ENCODE measurements at regions not wholly inside any gene's neighbourhood (a gene's known extent, or its start where the extent isn't known, plus 50 kb on each side); places are given as distances from the start of the nearest gene placed in this dataset.
"Not testable (repeated sequence)": the region's sequence is repeated elsewhere in the genome, so short reads cannot be mapped to it uniquely, and the experiment has no call there.

DNA sequence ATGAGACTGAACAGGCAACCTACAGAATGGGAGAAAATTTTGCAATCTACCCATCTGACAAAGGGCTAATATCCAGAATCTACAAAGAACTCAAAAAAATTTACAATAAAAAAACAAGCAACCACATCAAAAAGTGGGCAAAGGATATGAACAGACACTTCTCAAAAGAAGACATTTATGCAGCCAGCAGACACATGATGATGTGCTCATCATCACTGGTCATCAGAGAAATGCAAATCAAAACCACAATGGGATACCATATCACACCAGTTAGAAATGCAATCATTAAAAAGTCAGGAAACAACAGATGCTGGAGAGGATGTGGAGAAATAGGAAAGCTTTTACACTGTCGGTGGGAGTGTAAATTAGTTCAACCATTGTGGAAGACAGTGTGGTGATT, 51.7 kb upstream of the PAXBP1 start:
- DNase-seq = peak; percentile 42

DNA sequence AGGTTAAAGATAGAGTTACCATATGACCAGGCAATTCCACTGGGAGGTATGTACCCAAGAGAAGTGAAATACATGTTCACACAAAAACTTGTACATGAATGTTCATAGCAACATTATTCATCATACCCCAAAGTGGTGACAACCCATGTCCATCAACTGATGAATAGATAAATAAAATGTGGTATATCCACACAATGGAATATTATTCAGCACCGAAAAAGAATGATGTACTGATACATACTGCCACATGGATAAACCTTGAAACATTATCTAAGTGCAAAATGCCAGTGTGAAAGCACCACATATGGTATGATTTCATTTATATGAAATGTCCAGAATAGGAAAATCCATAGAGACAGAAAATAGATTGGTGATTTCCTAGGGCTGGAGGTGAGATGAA, 53.4 kb upstream of the PAXBP1 start:
- DNase-seq = no peak

DNA sequence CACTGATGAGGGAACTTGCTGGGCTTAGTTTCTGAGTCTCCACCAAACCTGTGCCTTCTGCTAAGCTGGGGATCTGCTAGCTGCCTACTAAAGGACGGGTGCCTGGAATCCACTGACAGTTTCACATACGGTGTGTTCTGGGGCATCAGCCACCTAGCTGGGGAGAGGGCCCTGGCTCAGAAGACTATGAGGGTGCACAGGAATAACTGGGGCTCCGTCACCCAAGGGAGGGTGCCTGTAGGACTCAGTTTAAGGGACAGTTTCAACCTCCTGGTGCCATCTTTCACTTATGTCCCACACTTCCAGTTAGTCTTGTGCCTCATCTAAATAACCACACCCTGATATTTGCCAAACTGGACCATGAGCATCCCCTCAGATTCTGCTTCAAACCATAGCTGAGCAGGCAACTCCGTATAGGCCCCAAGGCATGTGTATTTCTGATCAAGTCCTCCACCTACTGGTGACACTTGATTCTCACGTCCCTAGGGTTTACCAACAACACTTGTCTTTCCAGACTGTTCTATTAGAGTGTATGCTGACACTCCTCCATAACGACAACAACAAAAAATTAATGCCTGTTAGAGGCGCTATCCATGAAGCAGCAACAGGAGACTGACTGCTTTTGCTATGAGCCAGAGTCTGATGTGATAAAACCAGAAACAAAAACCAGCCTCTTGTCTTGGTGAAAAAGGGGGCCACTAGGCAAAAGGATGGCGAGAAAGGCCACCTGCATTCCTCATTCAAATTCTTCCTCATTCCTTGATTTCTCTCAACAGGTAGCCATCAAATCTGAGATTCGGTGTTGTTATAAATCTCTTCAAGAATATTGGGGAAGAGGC, 55.0 kb upstream of the PAXBP1 start:
- peak; percentile 65 for DNase-seq

DNA sequence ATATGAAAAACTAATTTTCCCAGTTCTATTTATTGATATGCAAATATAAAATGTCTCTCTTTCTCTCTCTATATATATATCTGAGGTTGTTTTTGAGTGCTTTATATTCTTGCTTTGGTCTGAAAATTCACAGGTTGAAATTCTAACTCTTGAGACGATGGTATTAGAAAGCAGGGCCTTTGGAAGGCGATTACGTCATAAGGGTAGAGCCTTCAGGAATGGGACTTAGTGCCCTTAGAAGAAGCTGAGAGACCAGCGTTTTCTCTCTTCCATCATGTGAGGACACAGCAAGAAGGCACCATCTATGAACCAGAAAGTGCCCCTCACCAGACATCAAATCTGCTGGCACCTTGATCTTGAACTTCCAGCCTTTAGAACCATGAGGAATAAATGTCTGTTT, 57.4 kb upstream of the PAXBP1 start:
- no peak for DNase-seq

DNA sequence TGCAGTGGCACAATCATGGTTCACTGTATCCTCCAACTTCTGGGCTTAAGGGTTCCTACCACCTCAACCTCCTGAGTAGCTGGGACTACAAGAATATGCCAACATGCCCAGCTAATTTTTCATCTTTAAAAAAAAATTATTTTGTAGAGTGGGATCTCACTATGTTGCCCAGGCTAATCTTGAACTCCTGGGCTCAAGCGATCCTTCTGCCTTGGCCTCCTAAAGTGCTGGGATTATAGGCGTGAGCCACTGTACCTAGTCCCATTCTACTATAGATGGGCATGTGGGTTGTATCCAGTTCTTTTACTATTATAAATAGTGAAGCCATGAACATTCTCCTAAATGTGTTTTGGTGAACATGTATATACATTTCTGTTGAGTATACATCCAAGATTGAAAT, 57.9 kb upstream of the PAXBP1 start:
- DNase-seq = no peak

DNA sequence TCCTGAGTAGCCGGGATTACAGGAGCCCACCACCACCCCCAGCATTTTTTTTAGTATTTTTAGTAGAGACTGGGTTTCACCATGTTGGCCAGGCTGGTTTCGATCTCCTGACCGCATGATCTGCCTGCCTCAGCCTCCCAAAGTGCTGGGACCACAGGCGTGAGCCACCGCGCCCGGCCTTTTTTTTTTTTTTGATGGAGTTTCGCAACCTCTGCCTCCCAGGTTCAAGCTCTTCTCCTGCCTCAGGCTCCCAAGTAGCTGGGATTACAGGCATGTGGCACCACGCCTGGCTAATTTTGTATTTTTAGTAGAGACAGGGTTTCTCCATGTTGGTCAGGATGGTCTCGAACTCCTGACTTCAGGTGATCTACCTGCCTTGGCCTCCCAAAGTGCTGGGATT, 60.2 kb upstream of the PAXBP1 start:
- DNase-seq = not testable (repeated sequence)

DNA sequence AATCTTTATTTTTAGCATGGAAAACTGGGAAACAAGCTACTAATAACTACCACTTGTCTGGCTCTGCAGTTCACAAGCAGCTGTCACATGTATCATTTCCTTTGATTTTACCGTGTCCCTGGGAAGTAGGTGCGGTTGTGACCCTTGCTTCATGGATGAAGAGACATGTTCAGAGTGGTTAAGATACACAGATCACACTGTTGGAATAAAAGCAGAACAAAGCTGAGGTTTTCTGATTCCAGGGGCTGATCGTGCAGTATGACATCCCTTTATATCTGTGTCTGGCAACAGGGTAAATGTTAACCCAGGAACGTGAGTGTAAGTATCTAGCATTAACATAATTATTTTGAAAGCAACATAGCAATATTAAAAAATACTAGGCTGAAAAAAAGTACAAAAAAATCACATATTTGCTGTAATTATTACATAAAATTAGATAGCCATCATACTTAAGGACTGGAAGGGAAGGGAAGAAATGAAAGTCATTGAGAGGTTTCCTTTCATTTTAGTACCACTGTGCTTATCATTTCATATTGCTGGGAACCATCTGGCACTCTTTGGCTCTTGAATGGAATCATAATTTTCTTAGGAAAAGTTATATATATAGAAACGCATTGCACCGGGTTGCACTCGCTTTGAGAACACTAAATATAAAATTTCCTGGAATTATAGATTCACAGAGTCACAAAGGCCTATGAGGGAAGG, 62.8 kb upstream of the PAXBP1 start:
- no peak for DNase-seq

DNA sequence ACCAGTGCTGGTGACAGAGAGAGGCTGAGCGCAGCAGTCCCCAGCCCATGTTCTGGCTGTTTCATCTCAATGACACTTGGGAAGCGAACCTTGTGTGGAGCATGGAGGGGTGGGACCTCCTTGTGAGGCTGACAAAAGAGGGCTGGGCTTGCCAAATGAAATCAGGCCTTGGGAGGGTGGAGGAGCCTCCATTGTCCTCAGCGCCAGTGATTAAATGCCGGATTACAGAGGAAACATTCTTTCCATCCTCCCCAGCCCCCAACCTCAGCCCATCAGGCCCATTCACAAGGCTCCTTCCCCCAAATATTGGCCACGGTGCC, 63.3 kb upstream of the PAXBP1 start:
- no peak for DNase-seq

DNA sequence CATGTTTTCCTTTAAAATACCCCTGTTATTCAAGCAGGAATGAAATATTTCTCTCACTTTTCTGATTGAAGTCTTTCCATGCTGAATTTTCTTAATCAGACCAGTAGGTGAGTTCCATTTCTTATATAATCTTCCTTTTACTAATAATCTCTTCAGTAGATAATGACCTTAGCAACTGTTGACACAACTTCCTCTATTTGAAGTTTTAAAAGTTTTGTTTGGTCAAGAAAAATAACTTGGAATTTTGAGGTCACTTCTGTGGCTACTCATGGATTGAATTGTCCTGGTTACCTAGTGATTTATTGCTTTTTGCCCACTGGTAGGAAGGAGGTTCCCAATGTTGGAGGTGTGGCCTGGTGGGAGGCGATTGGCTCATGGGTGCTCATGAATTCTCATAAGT, 70.6 kb upstream of the PAXBP1 start:
- DNase-seq = no peak

DNA sequence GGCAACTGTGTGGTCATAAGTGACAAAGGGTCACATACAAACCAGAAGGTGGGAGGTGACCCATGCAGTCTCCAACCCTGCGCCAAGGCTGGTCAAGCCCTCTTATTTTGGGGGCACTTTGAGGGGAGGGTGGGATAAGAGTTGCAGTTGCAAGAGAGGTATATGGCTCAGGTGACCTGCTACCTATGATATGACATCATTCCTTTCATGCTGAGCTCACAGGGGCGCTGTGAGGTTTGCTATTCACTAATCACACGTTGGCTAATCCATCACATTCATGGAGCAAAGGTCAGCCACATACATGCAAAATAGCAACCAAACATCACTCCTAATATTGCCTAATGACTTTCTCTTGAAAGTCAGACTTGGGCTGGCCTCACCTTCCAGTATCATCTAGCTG, 72.0 kb upstream of the PAXBP1 start:
- no peak for DNase-seq

DNA sequence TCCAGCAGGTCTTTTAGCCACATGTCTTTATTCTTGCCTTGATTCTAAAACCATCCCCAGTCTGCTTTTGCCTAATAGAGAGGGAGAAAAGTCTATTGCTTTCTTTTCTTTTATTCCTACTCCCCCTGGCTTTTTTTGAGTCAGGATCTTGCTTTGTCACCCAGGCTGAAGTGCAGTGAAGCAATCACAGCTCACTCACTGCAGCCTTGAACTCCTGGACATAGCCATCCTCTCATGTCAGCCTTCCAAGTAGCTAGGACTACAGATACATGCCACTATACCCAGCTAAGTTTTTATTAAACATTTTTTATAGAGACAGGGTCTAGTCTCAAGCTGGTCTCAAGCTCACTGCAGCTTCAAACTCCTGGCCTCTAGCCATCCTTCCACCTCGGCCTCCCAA, 72.5 kb upstream of the PAXBP1 start:
- DNase-seq = no peak

DNA sequence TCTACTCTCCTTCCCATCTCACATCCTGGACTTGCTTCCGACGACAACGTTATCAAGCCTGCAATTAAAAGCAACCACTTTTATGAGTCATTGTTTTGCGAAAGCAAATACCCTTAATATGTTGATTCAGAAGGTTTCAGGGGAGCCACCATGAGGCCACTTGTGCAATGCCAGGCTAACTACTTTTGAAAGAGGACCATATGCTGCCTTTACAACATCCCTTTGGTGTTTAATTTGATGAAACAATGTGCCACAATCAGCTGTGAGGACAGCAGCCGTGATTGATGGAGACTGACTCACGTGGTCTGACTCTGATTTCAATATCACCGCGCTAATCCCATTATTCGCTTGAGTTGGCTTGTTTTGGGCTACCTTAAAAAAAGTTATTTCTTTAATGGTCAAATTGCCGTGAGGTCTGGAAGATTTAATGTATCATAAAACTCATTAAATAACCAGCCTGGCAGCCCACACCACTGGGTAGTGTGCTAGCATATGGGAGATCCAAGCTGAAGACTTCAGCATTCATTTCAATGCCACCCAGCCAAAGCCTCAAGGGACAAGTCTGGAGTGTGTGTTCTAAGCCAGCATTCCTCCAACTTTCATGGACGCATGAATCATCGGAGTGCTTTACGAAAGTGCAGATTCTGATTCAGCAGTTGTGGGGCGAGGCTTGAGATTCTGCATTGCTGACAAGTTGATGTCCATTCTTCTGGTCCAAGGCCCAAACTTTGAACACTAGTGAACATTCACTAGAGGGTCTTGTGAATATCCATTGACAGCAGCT, 73.3 kb upstream of the PAXBP1 start:
- DNase-seq = peak; percentile 49

DNA sequence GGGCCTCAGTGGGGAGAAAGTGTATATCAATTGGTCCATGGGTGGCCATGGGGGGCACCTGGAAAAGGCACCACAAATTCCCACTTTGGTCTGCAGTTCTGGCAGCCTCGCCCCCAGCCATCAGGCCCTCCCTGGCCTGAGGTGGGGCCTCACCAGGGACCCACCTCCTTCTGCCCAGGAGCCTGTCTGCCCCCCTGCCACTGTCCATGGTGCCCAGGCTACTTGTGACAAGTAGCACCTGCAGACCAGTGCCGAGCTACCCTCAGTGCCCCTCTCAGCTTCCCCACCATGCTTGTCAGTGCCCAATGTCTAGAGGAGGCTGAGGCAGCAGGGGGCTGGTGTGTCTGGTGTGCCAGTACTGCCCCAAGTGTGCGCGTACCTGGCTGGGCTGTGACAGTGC, 87.1 kb upstream of the PAXBP1 start:
- no peak for DNase-seq

DNA sequence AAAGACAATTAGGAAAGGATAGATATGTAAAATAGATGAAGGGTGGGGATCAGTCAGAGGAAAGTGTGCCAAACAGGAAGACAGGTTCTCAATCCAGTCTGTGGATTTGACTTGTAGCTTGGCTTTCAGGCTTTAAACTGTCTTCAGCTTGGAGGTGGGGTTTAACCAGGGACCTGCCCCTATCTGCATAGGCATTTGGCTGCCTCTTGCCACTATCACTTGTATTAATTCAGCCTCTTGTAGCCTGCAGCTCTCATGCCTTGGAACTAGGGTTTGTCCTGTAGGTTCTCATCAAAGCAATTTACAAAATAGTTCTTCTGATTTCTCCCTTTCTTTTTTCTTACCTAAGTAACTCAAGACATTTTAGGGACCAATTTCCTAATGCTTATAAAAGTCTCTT, 88.8 kb upstream of the PAXBP1 start:
- DNase-seq = no peak

DNA sequence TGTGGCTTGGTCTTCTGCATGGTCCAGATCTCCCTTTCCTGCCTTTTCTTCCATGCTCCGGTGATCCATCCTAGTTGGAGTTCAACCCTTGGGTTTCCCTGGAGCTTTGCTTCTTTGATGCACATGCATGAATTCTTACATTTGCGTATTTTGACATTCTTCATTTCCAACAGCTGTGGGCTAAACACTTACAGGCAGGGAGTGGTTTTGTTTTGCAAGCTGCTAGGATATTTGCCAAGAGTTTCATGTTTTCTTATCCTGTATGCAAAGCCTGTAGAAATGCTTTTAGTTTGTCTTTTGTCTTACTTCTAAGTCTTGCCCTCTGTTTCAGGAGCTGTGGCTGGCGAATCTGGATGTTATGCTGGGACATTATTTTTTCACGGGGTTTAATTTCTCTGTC, 90.3 kb upstream of the PAXBP1 start:
- no peak for DNase-seq

DNA sequence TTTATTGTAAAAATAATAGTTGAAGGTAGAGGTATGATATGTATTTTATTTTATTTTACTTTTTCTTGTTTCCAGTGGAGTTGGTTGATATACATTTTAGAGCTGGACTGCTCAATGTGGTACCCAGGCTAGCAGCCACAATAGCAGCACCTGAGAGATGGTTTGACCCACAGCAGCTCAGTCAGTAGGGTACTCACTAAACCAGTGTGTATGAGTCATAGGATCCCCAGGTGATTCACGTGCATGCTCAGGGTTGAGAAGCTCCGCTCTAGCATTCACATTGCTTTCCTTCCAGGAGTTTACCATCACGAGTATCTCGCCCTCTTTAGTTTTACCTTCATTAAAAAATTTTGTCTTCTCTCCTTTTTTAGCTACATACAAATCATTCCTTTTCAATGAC, 96.0 kb upstream of the PAXBP1 start:
- DNase-seq = no peak

DNA sequence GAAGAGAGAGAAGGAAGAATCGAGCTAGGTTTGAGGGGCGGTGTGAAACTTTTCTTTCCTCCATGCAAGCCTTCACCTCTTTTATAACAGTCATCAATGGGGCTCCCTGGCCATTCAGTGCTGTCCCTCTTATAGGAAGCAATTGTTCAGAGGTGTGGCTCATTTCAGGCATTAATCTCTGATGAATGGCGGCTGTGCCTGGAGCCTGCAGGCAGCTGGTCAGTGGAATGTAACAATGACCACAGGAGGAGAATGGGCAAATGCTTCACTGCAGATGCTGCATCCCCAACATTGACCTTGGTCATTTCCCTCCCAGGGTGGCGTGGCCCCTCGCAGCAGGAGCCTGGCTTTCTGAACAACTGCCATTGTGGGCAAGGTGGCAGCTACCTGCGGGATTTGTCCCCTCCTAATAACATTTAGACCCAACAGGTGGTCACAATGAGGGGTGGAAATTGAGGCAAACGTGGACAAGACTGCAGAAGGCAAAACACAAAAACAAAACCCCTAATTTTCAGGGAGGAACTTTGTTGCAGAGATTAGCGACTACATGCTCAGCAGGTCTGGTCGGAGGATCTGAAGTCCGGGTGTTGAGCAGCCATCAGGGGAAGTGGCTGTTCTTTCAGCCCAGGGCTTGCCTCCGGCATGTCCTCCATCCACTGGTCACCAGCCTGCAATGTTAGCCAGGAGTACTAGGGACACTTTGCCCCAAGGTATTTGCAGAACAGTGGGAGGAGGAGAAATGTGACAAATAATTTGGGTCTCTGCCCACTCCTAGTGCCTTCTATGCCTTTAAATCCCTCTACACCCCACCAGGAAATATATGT, 97.3 kb upstream of the PAXBP1 start:
- DNase-seq = no peak

DNA sequence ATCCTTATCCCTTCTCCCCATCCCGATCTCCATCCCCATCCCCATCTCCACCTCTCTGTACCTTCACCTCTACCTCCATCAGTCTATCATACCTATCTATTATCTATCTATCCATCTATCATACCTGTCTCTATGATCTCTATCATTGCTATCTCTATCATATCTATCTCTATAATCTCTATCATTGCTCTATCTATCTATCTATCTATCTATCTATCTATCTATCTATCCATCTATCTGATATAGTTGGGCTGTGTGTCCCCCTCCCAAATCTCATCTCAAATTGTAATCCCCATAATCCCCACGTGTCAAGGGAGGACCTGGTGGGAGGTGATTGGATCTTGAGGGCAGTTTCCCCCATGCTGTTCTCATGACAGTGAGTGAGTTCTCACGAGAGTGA, 97.9 kb upstream of the PAXBP1 start:
- no peak for DNase-seq

DNA sequence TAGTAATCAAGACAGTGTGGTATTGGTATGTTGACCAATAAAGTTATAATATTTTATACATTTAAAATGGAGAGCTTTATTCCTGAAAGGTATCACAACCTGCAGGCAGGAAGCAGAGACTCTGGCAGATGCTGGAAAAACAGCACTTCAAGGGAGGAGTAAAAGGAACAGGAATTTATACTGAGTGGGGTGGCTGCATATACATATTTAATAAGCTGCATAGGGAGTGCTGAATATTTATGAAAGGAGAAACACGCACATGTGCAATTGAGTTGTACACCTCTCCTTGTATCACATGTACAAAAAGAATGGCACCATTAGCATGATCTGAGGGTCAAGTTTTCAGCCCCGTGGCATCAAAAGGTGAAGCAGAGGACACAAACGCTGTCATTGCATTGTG, 104.9 kb upstream of the PAXBP1 start:
- no peak for DNase-seq

DNA sequence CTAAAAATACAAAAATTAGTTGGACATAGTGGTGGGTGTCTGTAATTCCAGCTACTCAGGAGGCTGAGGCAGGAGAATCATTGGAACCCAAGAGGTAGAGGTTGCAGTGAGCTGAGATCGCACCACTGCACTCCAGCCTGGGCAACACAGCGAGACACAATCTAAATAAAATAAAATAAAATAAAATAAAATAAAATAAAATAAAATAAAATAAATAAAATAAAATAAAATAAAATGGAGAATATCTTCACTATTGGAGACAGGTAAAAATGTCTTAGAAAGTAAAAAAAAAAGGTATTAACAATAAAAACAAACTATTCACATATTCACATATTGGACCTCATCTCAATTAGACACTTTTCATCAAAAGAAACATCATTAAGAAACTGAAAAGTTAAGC, 106.3 kb upstream of the PAXBP1 start:
- DNase-seq = not testable (repeated sequence)

DNA sequence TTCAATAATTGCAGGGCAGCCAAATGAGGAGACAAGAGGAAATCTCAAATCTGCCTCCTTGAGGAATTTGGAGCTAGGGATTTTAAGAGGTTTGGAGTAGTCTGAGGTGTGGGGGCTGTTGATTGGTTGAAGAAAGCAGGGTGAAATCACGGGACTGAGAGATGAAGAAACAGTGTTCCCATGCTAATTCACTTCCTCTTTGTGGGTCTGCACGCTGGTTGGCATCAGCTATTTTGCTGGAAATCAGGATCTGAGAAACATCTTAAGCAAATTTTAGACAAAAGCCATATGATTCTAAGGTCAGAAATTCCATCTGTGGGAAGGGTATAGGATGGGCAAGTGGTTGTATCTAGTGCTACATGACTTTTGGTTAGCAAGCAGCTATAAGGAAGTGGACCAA, 107.1 kb upstream of the PAXBP1 start:
- peak; percentile 79 for DNase-seq

DNA sequence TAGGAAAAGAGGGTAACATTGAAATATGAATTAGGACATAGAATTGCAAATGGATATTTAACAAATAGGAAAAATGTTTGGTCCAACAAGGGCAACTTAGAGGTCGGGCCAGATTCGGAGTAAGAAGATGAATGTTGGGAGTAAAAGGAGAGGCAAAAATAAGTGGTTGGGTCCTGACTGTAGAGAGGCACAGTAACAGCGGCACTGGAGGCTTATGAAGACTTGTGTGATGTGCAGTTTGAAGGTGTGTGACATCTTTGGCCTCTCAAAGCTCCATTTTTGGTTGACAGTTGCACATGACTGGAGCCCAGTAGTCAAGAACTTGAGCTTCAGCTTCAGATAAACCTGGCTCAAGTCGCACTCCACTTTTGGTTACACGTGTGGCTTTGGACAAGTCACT, 109.9 kb upstream of the PAXBP1 start:
- no peak for DNase-seq

DNA sequence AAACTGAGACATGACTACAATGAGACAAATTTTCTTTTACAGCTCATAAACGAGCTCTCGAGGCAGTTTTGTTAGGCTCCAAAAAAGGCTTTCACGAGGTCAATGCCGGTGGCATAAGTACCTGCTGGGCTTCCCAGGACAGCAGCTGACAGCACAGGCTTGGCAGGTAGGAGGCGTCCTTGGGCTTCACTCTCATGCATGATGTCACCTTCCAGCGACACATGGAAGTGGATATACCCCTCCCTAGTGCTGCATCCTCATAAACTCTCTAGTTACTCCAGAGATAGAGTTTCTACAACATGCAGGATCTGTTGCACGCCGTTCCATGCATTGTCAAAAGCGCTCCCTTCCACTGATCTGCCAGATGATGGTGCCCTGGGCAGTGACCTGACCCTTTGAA, 112.5 kb upstream of the PAXBP1 start:
- no peak for DNase-seq
